Breast epithelium (tissue), 3 donors: ENCODE measurements at regions not wholly inside any gene's neighbourhood (a gene's known extent, or its start where the extent isn't known, plus 50 kb on each side); places are given as distances from the start of the nearest gene placed in this dataset.

Experiments
- CTCF ChIP-seq, 3 donors: fragments of 450-650 bp; IDR thresholded peaks; one replicate each; pipeline ENCODE4 v1.5.1; 2016 to 2017; ENCODE audit warnings: antibody characterized with exemption in 3 of 3, mild to moderate bottlenecking in 3 of 3, moderate library complexity in 3 of 3
- POLR2A ChIP-seq: fragments of 450-650 bp; IDR thresholded peaks from one replicate; pipeline ENCODE4 v1.6.1; 2016; ENCODE audit warnings: antibody characterized with exemption, mild to moderate bottlenecking, moderate library complexity
- POLR2AphosphoS5 ChIP-seq, 3 donors: sonication (generic); formaldehyde crosslinking; IDR thresholded peaks; one replicate each; pipeline ENCODE4 v1.6.1; 2017; ENCODE audit warnings: antibody characterized with exemption in 3 of 3

DNA sequence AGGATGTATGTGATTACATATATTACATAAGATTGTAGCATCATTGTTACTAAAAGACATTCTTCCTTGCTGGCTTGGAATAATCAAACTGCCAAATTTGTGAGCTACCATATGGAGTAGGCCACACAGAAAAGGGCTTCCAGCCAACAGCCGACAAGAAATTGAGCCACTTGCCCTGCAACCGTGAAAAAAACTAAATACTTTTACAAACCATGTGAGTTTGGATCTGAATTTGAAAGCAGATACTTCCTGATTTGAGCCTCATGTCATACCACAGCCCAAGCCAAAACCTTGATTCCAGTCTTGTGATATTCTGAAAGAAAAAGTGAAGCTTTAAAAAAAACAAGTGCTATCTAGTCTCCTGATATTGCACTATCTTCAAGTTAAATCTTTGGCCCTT, 55.6 kb upstream of the PRMT6 start:
- TF ChIP-seq CTCF (IDR thresholded peaks at IDR 0.05) (no peak), POLR2A (no peak), POLR2AphosphoS5 (IDR thresholded peaks at IDR 0.05) (no peak)
